NCI-H1105 (cell line): ENCODE measurements at regions not wholly inside any gene's neighbourhood (a gene's known extent, or its start where the extent isn't known, plus 50 kb on each side); places are given as distances from the start of the nearest gene placed in this dataset.
"Not testable (repeated sequence)": the region's sequence is repeated elsewhere in the genome, so short reads cannot be mapped to it uniquely, and the experiment has no call there.

Source experiments
- DNase-seq: peaks from one replicate; lab custom pipeline; 2025; lab: John Stamatoyannopoulos, UW

GRCh38 chr2:49309461-49309860 lies 155.1 kb upstream of the FSHR start:
- DNase-seq: no peak

- DNase-seq: no peak
These were observed 152.6 kb upstream of the FSHR start for GRCh38 chr2:49306925-49307324.

GRCh38 chr2:49298693-49299092 lies 144.4 kb upstream of the FSHR start:
- DNase-seq: not testable (repeated sequence)

GRCh38 chr2:49298230-49298629 lies 143.9 kb upstream of the FSHR start:
- no peak for DNase-seq

- DNase-seq: no peak
These were observed 142.0 kb upstream of the FSHR start for GRCh38 chr2:49296107-49296867.

- DNase-seq: no peak
These were observed 139.9 kb upstream of the FSHR start for GRCh38 chr2:49294225-49294624.

- no peak for DNase-seq
These were observed 137.3 kb upstream of the FSHR start for GRCh38 chr2:49291619-49292018.

GRCh38 chr2:49289711-49290110 lies 135.4 kb upstream of the FSHR start:
- no peak for DNase-seq

GRCh38 chr2:49288902-49289700 lies 134.8 kb upstream of the FSHR start:
- DNase-seq: no peak

- DNase-seq: no peak
These were observed 133.9 kb upstream of the FSHR start for GRCh38 chr2:49288113-49288705.

- no peak for DNase-seq
These were observed 132.4 kb upstream of the FSHR start for GRCh38 chr2:49286726-49287125.

- no peak for DNase-seq
These were observed 131.7 kb upstream of the FSHR start for GRCh38 chr2:49286045-49286444.

GRCh38 chr2:49278561-49278960 lies 124.2 kb upstream of the FSHR start:
- no peak for DNase-seq

- DNase-seq: no peak
These were observed 123.8 kb upstream of the FSHR start for GRCh38 chr2:49278141-49278540.

GRCh38 chr2:49271060-49271606 lies 116.8 kb upstream of the FSHR start:
- peak; percentile 80 for DNase-seq

- no peak for DNase-seq
These were observed 115.8 kb upstream of the FSHR start for GRCh38 chr2:49270091-49270490.

- DNase-seq: no peak
These were observed 111.2 kb upstream of the FSHR start for GRCh38 chr2:49265471-49265870.

- DNase-seq: no peak
These were observed 108.7 kb upstream of the FSHR start for GRCh38 chr2:49262801-49263560.

- DNase-seq: peak; percentile 36
These were observed 107.5 kb upstream of the FSHR start for GRCh38 chr2:49261781-49262180.

- no peak for DNase-seq
These were observed 106.7 kb upstream of the FSHR start for GRCh38 chr2:49260979-49261538.

GRCh38 chr2:49259926-49260325 lies 105.6 kb upstream of the FSHR start:
- no peak for DNase-seq
